ENCODE measurements at regions not wholly inside any gene's neighbourhood (a gene's known extent, or its start where the extent isn't known, plus 50 kb on each side); places are given as distances from the start of the nearest gene placed in this dataset.

- no peak overlapping the region for H2AFZ ChIP-seq (ENCODE audit: low read length)
- H3K56ac ChIP-seq (replicated peaks; ENCODE audit: insufficient read length, low read depth, low read length) = no peak overlapping the region
- H3K23me2 ChIP-seq (ENCODE audit: low read depth, low read length) = no peaks in the 10 kb centered on the region
- H3K4me2 ChIP-seq (ENCODE audit: insufficient read depth in 1 of 2, low read depth in 2 of 2, low read length in 2 of 2) = no peak overlapping the region
- no peak overlapping the region for H4K5ac ChIP-seq (ENCODE audit: insufficient read length, low read depth, low read length)
- H2BK20ac ChIP-seq (ENCODE audit: low read length) = no peak overlapping the region
- H3K23ac ChIP-seq (ENCODE audit: insufficient read length) = no peak overlapping the region
- H3K4me1 ChIP-seq (replicated peaks in 1 of 4; ENCODE audit: control insufficient read depth in 3 of 4, insufficient read depth in 4 of 4, low read length in 3 of 4) = no peaks in the 10 kb centered on the region
- no peak overlapping the region for H3K27ac ChIP-seq (ENCODE audit: low read depth, low read length)
- FAIRE-seq = no peak
- no peak overlapping the region for H3K4ac ChIP-seq (replicated peaks; ENCODE audit: insufficient read length, low read depth, low read length)
- no peak overlapping the region for H2BK12ac ChIP-seq (ENCODE audit: low read depth, low read length)
- no peaks in the 10 kb centered on the region for H4K20me1 ChIP-seq (replicated peaks in 1 of 2; ENCODE audit: control insufficient read depth in 1 of 2, insufficient read depth in 2 of 2, low read length in 2 of 2)
- no peak overlapping the region for H2AK5ac ChIP-seq (ENCODE audit: low read depth, low read length)
- H2BK5ac ChIP-seq (ENCODE audit: low read depth, low read length) = no peak overlapping the region
- CTCF ChIA-PET (ENCODE audit: partially characterized antibody) = interaction anchor here (1.0 kb wide), 1 partner anchor 245 kb away, joined by 4 read pairs; no protein-coding TSS in a partner anchor
- no peak overlapping the region for H4K91ac ChIP-seq (replicated peaks; ENCODE audit: insufficient read length, low read length)
- no peak overlapping the region for H4K8ac ChIP-seq (ENCODE audit: extremely low read depth, insufficient read depth, low read length)
- H3K27me3 ChIP-seq (replicated peaks in 1 of 4; ENCODE audit: control insufficient read depth in 3 of 4, extremely low read depth in 1 of 4, insufficient read depth in 3 of 4, low read length in 3 of 4) = no peaks in the 10 kb centered on the region; a peak in 1 of 7 replicates
- H3K79me2 ChIP-seq (ENCODE audit: control insufficient read depth in 1 of 2, insufficient read depth in 2 of 2, low read length in 2 of 2) = no peaks in the 10 kb centered on the region
- H2BK120ac ChIP-seq (replicated peaks; ENCODE audit: low read depth, low read length) = no peak overlapping the region
- H3K9me3 ChIP-seq (ENCODE audit: insufficient read depth in 2 of 2, low read depth in 1 of 2, low read length in 1 of 2) = no peaks in the 10 kb centered on the region
- no peaks in the 10 kb centered on the region for H3K36me3 ChIP-seq (ENCODE audit: control insufficient read depth in 2 of 4, insufficient read depth in 4 of 4, low read length in 3 of 4)
- DNase-seq (ENCODE audit: low read depth in 1 of 2, low spot score in 2 of 2) = no peak
- 93% methylated on average over 2 of the region's 2 CpGs; no CpG with 5 or more reads in 1 of the 2 experiments for WGBS, 2 experiments (ENCODE audit: extremely low coverage in 1 of 2, insufficient coverage in 1 of 2, insufficient read length in 1 of 2, insufficient replicate concordance in 2 of 2, low coverage in 1 of 2, low lambda C conversion rate in 2 of 2, missing lambda C conversion rate in 1 of 2)
- H3K18ac ChIP-seq (ENCODE audit: extremely low read depth, low read length) = no peak overlapping the region
- H3K4me3 ChIP-seq (ENCODE audit: extremely low read depth in 1 of 4, insufficient read depth in 2 of 4, low read depth in 3 of 4, low read length in 4 of 4) = no peak overlapping the region
- H3K14ac ChIP-seq (ENCODE audit: insufficient read length) = no peak overlapping the region
- H2BK15ac ChIP-seq (ENCODE audit: low read length) = no peak overlapping the region
- H3K9ac ChIP-seq (replicated peaks in 1 of 4; ENCODE audit: extremely low read depth in 1 of 4, low read depth in 3 of 4, low read length in 3 of 4) = no peak overlapping the region
- POLR2A ChIA-PET (ENCODE audit: partially characterized antibody) = no interaction called here
- H3K79me1 ChIP-seq (ENCODE audit: low read depth, low read length) = no peaks in the 10 kb centered on the region
- TF ChIP-seq POU5F1 (IDR thresholded peaks at IDR 0.05; ENCODE audit: low read depth, low read length) (no peak), TBP (IDR thresholded peaks at IDR 0.05; ENCODE audit: low read depth, low read length) (no peak), GTF2F1 (IDR thresholded peaks at IDR 0.05; ENCODE audit: borderline replicate concordance, low read depth, low read length) (no peak), TAF1 (IDR thresholded peaks at IDR 0.05; ENCODE audit: low read depth, low read length) (no peak), E2F6 (IDR thresholded peaks at IDR 0.05) (no peak), EGR1 (IDR thresholded peaks at IDR 0.05; ENCODE audit: borderline replicate concordance, low read depth, low read length) (no peak)
These were observed 1906.8 kb upstream of the PIK3C3 start for GRCh38 chr18:40048253-40048652.

Measured in H1 (cell line).